GM06990 (cell line): ENCODE measurements at regions not wholly inside any gene's neighbourhood (a gene's known extent, or its start where the extent isn't known, plus 50 kb on each side); places are given as distances from the start of the nearest gene placed in this dataset.

Experiments used
- DNase-seq: peaks from one replicate; pipeline ENCODE4 v3.0.0-alpha.2; 2011; ENCODE audit not compliant: insufficient read length; ENCODE audit errors: extremely low read depth
- H3K27me3 ChIP-seq: replicated peaks from 2 replicates; pipeline ENCODE4 v1.6.0; 2011; ENCODE audit warnings: low read length; ENCODE audit not compliant: control insufficient read depth, insufficient read depth
- H3K36me3 ChIP-seq: 2 replicates; pipeline ENCODE4 v1.5.1; 2011; ENCODE audit warnings: low read length; ENCODE audit not compliant: control insufficient read depth, insufficient read depth
- H3K4me3 ChIP-seq: replicated peaks from 2 replicates; pipeline ENCODE4 v1.5.1; 2011; ENCODE audit warnings: low read depth, mild to moderate bottlenecking, control low read depth, low read length
- CTCF ChIP-seq: IDR thresholded peaks from 2 replicates; pipeline ENCODE4 v1.5.1; 2011; ENCODE audit warnings: low read length, control low read depth, mild to moderate bottlenecking, inconsistent platforms; ENCODE audit not compliant: insufficient read depth, poor library complexity, severe bottlenecking

- no peak for TF ChIP-seq CTCF
- no peak for DNase-seq
Measured at GRCh38 chr6:137756788-137757187, 110.3 kb upstream of the TNFAIP3 start.

GRCh38 chr6:137758661-137759060, 108.4 kb upstream of the TNFAIP3 start:
- DNase-seq: no peak
- Histone ChIP-seq H3K36me3 (no peaks in the 10 kb centered on the region), H3K27me3 (no peaks in the 10 kb centered on the region), H3K4me3 (no peak overlapping the region)
- TF ChIP-seq CTCF: no peak

More at GRCh38 chr6:137756788-137757187, 110.3 kb upstream of the TNFAIP3 start:
- H3K27me3 ChIP-seq: no peaks in the 10 kb centered on the region
- H3K36me3 ChIP-seq: no peaks in the 10 kb centered on the region
- no peak overlapping the region for H3K4me3 ChIP-seq

- Histone ChIP-seq H3K36me3 (no peaks in the 10 kb centered on the region), H3K4me3 (no peak overlapping the region), H3K27me3 (no peaks in the 10 kb centered on the region)
- no peak for TF ChIP-seq CTCF
- no peak for DNase-seq
Measured at GRCh38 chr6:137759624-137760023, 107.4 kb upstream of the TNFAIP3 start.

GRCh38 chr6:137761072-137761471, 106.0 kb upstream of the TNFAIP3 start:
- no peak for DNase-seq
- Histone ChIP-seq H3K27me3 (no peaks in the 10 kb centered on the region), H3K4me3 (no peak overlapping the region), H3K36me3 (no peaks in the 10 kb centered on the region)
- TF ChIP-seq CTCF: no peak

- TF ChIP-seq CTCF: no peak
- H3K27me3 ChIP-seq: no peaks in the 10 kb centered on the region
- no peak overlapping the region for H3K4me3 ChIP-seq
- no peaks in the 10 kb centered on the region for H3K36me3 ChIP-seq
- no peak for DNase-seq
Measured at GRCh38 chr6:137761487-137761886, 105.6 kb upstream of the TNFAIP3 start.
